Esophagus squamous epithelium (tissue), 4 donors: ENCODE measurements at regions not wholly inside any gene's neighbourhood (a gene's known extent, or its start where the extent isn't known, plus 50 kb on each side); places are given as distances from the start of the nearest gene placed in this dataset.

Source experiments
- POLR2A ChIP-seq, 4 donors: fragments of 450-650 bp; IDR thresholded peaks; one replicate each; pipeline ENCODE4 v1.6.1; 2017; ENCODE audit warnings: antibody characterized with exemption in 4 of 4, mild to moderate bottlenecking in 4 of 4, moderate library complexity in 3 of 4
- TF ChIP-seq, protein P1 (sequence below), 6 experiments: fragments of 450-650 bp in 4 of 6; fragments of 200-600 bp in 2 of 6; sonication (generic) in 2 of 6; IDR thresholded peaks; one replicate each; pipeline ENCODE4 v1.5.1; 2016 to 2019; ENCODE audit warnings: antibody characterized with exemption in 6 of 6, mild to moderate bottlenecking in 4 of 6, moderate library complexity in 4 of 6

DNA sequence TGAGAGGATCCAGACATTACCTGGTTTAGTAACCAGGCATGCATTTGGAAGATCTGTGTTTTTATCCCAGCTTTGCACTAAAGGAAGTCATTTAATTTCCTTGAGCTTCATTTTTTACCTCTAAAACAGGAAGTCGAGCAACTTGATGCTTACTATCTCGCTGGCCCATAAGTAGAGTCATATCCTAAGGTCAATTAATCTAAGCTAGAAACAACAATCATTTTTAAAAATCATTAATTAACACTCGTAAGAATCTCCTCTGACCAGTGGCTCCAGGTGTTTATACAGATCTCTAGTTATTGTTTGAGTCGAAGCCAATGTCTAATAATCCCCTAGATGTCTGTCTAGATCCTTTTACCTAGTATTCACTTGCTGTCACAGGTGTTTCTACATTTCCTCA lies 355.8 kb upstream of the DCN start:
- TF ChIP-seq, protein P1, sequence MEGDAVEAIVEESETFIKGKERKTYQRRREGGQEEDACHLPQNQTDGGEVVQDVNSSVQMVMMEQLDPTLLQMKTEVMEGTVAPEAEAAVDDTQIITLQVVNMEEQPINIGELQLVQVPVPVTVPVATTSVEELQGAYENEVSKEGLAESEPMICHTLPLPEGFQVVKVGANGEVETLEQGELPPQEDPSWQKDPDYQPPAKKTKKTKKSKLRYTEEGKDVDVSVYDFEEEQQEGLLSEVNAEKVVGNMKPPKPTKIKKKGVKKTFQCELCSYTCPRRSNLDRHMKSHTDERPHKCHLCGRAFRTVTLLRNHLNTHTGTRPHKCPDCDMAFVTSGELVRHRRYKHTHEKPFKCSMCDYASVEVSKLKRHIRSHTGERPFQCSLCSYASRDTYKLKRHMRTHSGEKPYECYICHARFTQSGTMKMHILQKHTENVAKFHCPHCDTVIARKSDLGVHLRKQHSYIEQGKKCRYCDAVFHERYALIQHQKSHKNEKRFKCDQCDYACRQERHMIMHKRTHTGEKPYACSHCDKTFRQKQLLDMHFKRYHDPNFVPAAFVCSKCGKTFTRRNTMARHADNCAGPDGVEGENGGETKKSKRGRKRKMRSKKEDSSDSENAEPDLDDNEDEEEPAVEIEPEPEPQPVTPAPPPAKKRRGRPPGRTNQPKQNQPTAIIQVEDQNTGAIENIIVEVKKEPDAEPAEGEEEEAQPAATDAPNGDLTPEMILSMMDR (IDR thresholded peaks at IDR 0.05) = no peak
- no peak for TF ChIP-seq POLR2A (IDR thresholded peaks at IDR 0.05)
